ENCODE measurements at regions not wholly inside any gene's neighbourhood (a gene's known extent, or its start where the extent isn't known, plus 50 kb on each side); places are given as distances from the start of the nearest gene placed in this dataset.

- no peak overlapping the region for H3K4me3 ChIP-seq (ENCODE audit: control insufficient read depth, low read depth, low read length)
- no peak for TF ChIP-seq CTCF (IDR thresholded peaks at IDR 0.05; ENCODE audit: control insufficient read depth, insufficient read depth, low read depth, low read length, missing control alignments)
- no peak for DNase-seq (ENCODE audit: low read depth)
Observed at GRCh38 chr20:60219231-60219630, 261.0 kb downstream of the CDH26 start.

- no peak for DNase-seq (ENCODE audit: low read depth)
- no peak for TF ChIP-seq CTCF (IDR thresholded peaks at IDR 0.05; ENCODE audit: control insufficient read depth, insufficient read depth, low read depth, low read length, missing control alignments)
- H3K4me3 ChIP-seq (ENCODE audit: control insufficient read depth, low read depth, low read length), result no peak overlapping the region
Observed at GRCh38 chr20:60219984-60220562, 261.9 kb downstream of the CDH26 start.

- no peak for TF ChIP-seq CTCF (IDR thresholded peaks at IDR 0.05; ENCODE audit: control insufficient read depth, insufficient read depth, low read depth, low read length, missing control alignments)
- no peak for DNase-seq (ENCODE audit: low read depth)
- H3K4me3 ChIP-seq (ENCODE audit: control insufficient read depth, low read depth, low read length), result no peak overlapping the region
Observed at GRCh38 chr20:60220706-60221105, 262.5 kb downstream of the CDH26 start.

GRCh38 chr20:60221593-60221992 lies 263.4 kb downstream of the CDH26 start:
- no peak for TF ChIP-seq CTCF (IDR thresholded peaks at IDR 0.05; ENCODE audit: control insufficient read depth, insufficient read depth, low read depth, low read length, missing control alignments)

GRCh38 chr20:60222497-60222896 lies 264.3 kb downstream of the CDH26 start:
- H3K4me3 ChIP-seq (ENCODE audit: control insufficient read depth, low read depth, low read length), result no peak overlapping the region
- no peak for DNase-seq (ENCODE audit: low read depth)
- no peak for TF ChIP-seq CTCF (IDR thresholded peaks at IDR 0.05; ENCODE audit: control insufficient read depth, insufficient read depth, low read depth, low read length, missing control alignments)

More at GRCh38 chr20:60221593-60221992, 263.4 kb downstream of the CDH26 start:
- no peak for DNase-seq (ENCODE audit: low read depth)
- no peak overlapping the region for H3K4me3 ChIP-seq (ENCODE audit: control insufficient read depth, low read depth, low read length)

GRCh38 chr20:60223174-60223573 lies 265.0 kb downstream of the CDH26 start:
- TF ChIP-seq CTCF (IDR thresholded peaks at IDR 0.05; ENCODE audit: control insufficient read depth, insufficient read depth, low read depth, low read length, missing control alignments), result no peak
- no peak overlapping the region for H3K4me3 ChIP-seq (ENCODE audit: control insufficient read depth, low read depth, low read length)
- DNase-seq (ENCODE audit: low read depth), result no peak

- TF ChIP-seq CTCF (IDR thresholded peaks at IDR 0.05; ENCODE audit: control insufficient read depth, insufficient read depth, low read depth, low read length, missing control alignments), result peak; percentile 66
- DNase-seq (ENCODE audit: low read depth), result no peak
Observed at GRCh38 chr20:60224914-60225313, 266.7 kb downstream of the CDH26 start.

More at GRCh38 chr20:60224914-60225313, 266.7 kb downstream of the CDH26 start:
- no peak overlapping the region for H3K4me3 ChIP-seq (ENCODE audit: control insufficient read depth, low read depth, low read length)
